Nephron (organoid): ENCODE measurements at regions not wholly inside any gene's neighbourhood (a gene's known extent, or its start where the extent isn't known, plus 50 kb on each side); places are given as distances from the start of the nearest gene placed in this dataset.
A peak's percentile ranks its signal among the peaks of the same experiment; 100 is the strongest.
"Not testable (repeated sequence)": the region's sequence is repeated elsewhere in the genome, so short reads cannot be mapped to it uniquely, and the experiment has no call there.

Experiments used
- H3K27ac Mint-ChIP-seq, 3 experiments: 2 replicates each; pipeline ENCODE4 v1.8.0; 2020; ENCODE audit warnings: mixed read lengths in 3 of 3, mild to moderate bottlenecking in 2 of 3, moderate library complexity in 1 of 3
- H3K27me3 Mint-ChIP-seq: 2 replicates; pipeline ENCODE4 v1.8.0; 2021; ENCODE audit warnings: low read depth, mild to moderate bottlenecking, moderate library complexity, mixed read lengths
- H3K36me3 Mint-ChIP-seq: 2 replicates; pipeline ENCODE4 v1.8.0; 2020; ENCODE audit warnings: low read depth, mixed read lengths
- H3K4me1 Mint-ChIP-seq: 2 replicates; pipeline ENCODE4 v1.8.0; 2020; ENCODE audit warnings: mixed read lengths
- H3K4me3 Mint-ChIP-seq, 3 experiments: 2 replicates each; pipeline ENCODE4 v1.8.0; 2020; ENCODE audit warnings: mild to moderate bottlenecking in 3 of 3, mixed read lengths in 3 of 3, moderate library complexity in 2 of 3
- H3K9me3 Mint-ChIP-seq: 2 replicates; pipeline ENCODE4 v1.8.0; 2020; ENCODE audit warnings: mixed read lengths
- TF ChIP-seq, protein P1 (sequence below), 3 experiments: fragments of 200-600 bp; sonication (generic); IDR thresholded peaks; one replicate each; pipeline ENCODE4 v1.5.0; 2021; ENCODE audit warnings: antibody characterized with exemption in 3 of 3; ENCODE audit not compliant: unreplicated experiment in 3 of 3

DNA sequence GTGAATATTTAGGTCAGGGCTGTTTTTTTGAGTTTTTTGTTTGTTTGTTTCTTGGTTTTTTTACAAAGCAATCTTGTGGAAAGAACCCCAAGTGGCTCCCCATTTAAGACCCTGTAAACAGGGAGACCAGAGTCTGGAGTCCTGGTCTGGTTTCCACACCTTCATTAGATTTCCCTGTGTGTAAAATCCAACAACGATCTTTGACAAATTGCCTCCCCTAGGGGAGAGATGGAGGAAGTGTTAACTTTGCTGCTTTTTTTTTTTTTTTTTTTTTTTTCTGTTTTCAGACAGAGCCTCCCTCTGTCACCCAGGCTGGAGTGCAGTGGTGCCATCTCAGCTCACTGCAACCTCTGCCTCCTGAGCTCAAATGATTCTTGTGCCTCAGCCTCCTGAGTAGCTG, 77.4 kb downstream of the ART5 start:
- H3K27ac Mint-ChIP-seq, H3K36me3 Mint-ChIP-seq, H3K4me3 Mint-ChIP-seq, H3K9me3 Mint-ChIP-seq, H3K4me1 Mint-ChIP-seq: not testable (repeated sequence)
- TF ChIP-seq, protein P1, sequence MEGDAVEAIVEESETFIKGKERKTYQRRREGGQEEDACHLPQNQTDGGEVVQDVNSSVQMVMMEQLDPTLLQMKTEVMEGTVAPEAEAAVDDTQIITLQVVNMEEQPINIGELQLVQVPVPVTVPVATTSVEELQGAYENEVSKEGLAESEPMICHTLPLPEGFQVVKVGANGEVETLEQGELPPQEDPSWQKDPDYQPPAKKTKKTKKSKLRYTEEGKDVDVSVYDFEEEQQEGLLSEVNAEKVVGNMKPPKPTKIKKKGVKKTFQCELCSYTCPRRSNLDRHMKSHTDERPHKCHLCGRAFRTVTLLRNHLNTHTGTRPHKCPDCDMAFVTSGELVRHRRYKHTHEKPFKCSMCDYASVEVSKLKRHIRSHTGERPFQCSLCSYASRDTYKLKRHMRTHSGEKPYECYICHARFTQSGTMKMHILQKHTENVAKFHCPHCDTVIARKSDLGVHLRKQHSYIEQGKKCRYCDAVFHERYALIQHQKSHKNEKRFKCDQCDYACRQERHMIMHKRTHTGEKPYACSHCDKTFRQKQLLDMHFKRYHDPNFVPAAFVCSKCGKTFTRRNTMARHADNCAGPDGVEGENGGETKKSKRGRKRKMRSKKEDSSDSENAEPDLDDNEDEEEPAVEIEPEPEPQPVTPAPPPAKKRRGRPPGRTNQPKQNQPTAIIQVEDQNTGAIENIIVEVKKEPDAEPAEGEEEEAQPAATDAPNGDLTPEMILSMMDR (IDR thresholded peaks at IDR 0.05; ENCODE audit: unreplicated experiment in 3 of 3) = peak; percentile 24 to 45 (median 30)
- H3K27me3 Mint-ChIP-seq = peaks cover 18% of the 10 kb centered on the region

DNA sequence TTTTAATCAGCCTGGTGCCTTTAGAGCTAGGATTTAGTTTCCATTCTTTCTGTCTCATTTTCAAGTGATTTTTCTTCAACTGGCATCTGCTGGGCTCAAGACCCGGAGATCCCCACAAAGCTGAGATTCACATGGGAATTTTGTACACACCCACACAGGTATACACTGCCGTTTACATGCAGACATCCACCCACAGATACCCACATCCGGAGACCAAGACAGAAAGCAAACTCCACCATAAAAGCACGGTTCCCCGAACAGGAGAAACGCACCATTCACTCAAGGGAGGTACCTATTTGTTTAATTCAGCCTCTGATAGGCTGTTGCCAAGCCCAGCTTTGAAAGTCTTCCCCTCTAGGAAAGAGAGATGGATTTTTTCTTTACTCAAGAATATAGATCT, 87.2 kb downstream of the ART5 start:
- H3K36me3 Mint-ChIP-seq, H3K4me3 Mint-ChIP-seq, H3K27ac Mint-ChIP-seq, H3K4me1 Mint-ChIP-seq: not testable (repeated sequence)
- Mint-ChIP-seq H3K9me3 (peaks cover 15% of the 10 kb centered on the region), H3K27me3 (peaks cover 14% of the 10 kb centered on the region)

DNA sequence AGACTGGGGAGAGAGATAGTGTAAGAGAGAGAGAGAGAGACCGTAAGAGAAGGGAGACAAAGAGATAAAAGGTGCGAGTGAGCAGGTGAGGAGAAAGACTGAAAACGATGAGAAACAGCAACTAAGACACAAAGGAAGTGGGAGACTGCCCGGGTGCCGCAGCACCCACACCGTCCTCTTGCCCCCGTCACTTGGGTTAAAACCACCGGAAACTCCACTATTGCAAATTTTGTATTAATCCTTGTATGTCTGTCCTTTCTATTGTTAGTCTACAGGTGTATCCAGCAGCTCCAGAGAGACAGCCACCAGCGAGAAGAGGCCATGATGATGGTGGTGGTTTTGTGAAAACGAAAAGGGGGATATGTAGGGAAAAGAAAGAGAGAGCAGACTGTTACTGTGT, 96.8 kb downstream of the ART5 start:
- H3K36me3 Mint-ChIP-seq, H3K9me3 Mint-ChIP-seq, H3K4me3 Mint-ChIP-seq, H3K27ac Mint-ChIP-seq, H3K4me1 Mint-ChIP-seq: not testable (repeated sequence)
- H3K27me3 Mint-ChIP-seq = peaks cover 21% of the 10 kb centered on the region

DNA sequence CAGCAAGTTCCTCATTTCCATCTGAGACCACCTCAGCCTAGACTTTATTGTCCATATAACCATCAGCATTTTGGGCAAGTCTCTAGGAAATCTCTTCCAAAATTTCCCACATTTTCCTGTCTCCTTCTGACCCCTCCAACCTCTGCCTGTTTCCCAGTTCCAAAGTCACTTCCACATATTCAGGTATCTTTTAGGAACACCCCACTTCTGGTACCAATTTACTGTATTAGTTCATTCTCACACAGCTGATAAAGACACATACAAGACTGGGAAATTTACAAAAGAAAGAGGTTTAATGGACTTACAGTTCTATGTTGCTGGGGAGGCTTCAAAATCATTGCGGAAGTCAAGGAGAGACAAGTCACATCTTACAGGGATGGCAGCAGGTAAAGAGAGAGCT, 103.6 kb downstream of the ART5 start:
- H3K9me3 Mint-ChIP-seq = peaks cover 32% of the 10 kb centered on the region
- H3K4me3 Mint-ChIP-seq, H3K27ac Mint-ChIP-seq, H3K4me1 Mint-ChIP-seq, H3K36me3 Mint-ChIP-seq: not testable (repeated sequence)
- peaks cover 12% of the 10 kb centered on the region for H3K27me3 Mint-ChIP-seq

DNA sequence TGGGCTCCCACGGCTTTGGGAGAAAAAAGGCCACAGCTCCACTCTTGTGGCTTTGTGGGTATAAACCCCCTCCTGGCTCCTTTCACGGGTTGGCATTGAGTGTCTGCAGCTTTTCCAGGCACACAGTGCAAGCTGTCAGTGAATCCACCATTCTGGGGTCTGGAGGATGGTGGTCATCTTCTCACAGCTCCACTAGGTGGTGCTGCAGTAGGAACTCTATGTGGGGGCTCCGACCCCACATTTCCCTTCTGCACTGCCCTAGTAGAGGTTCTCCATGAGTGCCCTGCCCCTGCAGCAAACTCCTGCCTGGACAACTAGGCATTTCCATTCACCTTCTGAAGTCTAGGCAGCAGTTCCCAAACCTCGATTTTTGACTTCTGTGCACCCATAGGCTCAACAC, 104.5 kb downstream of the ART5 start:
- not testable (repeated sequence) for H3K4me1 Mint-ChIP-seq, H3K36me3 Mint-ChIP-seq, H3K27me3 Mint-ChIP-seq, H3K4me3 Mint-ChIP-seq, H3K27ac Mint-ChIP-seq
- H3K9me3 Mint-ChIP-seq = peaks cover 29% of the 10 kb centered on the region

DNA sequence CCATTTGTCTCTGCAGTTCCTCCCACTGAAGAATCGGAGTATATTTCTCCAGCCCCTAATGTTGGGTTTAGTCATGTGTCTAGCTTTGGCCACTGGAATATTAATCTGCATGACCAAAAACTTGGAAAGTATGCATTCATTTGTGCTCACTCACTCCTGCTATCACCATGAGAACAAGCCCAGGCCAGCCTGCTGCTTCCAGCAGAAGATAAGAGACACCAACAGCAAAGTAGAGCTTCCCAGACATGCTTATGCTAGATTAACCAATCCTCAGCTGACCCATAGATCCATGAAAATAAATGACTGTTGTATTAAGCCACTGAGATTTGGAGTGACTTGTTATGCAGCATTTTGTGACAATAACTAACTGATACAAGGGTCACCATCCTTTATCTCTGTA, 108.8 kb downstream of the ART5 start:
- H3K27me3 Mint-ChIP-seq, H3K4me1 Mint-ChIP-seq, H3K27ac Mint-ChIP-seq: not testable (repeated sequence)

DNA sequence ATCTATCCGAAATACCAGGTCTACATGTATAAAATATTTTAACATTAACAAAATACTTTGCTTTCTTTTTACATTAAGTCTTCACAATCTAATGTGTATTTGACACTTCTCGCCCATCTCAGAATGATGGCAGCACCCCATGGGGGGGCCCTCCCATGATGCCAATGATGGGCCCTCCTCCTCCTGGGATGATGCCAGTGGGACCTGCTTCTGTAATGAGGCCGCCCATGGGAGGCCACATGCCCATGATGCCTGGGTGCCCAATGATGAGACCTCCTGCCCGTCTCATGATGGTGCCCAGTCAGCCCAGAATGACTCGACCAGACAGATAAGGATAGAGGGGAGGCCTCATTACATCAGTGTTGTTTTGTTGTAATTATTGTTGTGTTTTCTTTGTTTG, 110.5 kb downstream of the ART5 start:
- H3K27ac Mint-ChIP-seq, H3K36me3 Mint-ChIP-seq, H3K4me3 Mint-ChIP-seq, H3K27me3 Mint-ChIP-seq, H3K9me3 Mint-ChIP-seq, H3K4me1 Mint-ChIP-seq: not testable (repeated sequence)

More for the DNA sequence above, 108.8 kb downstream of the ART5 start:
- H3K4me3 Mint-ChIP-seq, H3K36me3 Mint-ChIP-seq: not testable (repeated sequence)
- peaks cover 14% of the 10 kb centered on the region for H3K9me3 Mint-ChIP-seq

DNA sequence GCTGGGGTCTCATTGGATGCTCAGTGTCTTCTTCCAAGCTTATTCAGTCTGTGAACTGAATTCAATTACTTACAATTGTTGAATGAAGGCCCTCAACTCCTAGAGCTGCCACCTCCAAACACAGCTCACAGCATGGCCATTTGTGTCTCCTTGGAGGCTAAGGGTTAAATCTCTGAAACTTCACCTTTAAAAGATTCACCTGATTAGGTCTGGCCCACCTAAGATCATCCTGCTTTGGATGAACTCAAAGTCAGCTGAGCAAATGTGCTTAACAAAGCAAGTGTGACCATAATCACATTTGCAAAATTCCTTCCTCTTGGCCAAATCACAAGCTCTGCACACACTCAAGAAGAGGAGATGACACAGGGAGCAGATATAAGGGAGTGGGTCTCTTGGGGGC, 118.2 kb downstream of the ART5 start:
- not testable (repeated sequence) for H3K27ac Mint-ChIP-seq, H3K27me3 Mint-ChIP-seq, H3K4me3 Mint-ChIP-seq, H3K36me3 Mint-ChIP-seq, H3K4me1 Mint-ChIP-seq
- H3K9me3 Mint-ChIP-seq = peaks cover 24% of the 10 kb centered on the region

DNA sequence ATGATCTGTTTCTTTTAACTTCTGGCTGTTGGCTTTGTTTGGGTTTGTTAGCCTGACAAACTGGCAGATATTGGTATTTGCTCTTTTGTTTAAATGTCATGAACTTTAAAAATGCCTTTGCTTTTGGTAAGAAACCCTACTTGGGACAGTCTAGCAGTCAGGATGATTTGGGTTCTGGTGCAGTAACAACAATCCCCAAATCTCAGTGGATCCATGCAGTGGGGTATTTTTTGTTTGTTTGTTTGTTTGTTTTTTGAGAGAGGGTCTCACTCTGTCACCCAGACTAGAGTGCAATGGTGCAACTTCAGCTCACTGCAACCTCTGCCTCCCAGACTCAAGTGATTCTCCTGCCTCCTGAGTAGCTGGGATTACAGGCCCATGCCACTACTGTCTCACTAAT, 120.9 kb downstream of the ART5 start:
- not testable (repeated sequence) for H3K27me3 Mint-ChIP-seq, H3K36me3 Mint-ChIP-seq, H3K4me3 Mint-ChIP-seq, H3K4me1 Mint-ChIP-seq, H3K27ac Mint-ChIP-seq
- peaks cover 28% of the 10 kb centered on the region for H3K9me3 Mint-ChIP-seq

DNA sequence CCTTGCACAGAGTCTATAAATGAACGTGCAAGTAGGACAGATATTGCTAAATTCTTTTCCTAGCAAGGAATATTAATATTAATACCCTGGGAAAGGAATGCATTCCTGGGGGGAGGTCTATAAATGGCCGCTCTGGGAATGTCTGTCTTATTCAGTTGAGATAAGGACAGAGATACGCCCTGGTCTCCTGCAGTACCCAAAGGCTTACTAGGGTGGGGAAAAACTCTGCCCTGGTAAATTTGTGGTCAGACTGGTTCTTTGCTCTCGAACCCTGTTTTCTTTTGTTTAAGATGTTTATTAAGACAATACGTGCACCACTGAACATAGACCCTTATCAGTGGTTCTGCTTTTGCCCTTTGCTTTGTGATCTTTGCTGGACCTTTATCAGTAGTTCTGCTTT, 122.0 kb downstream of the ART5 start:
- not testable (repeated sequence) for H3K4me1 Mint-ChIP-seq, H3K27me3 Mint-ChIP-seq, H3K36me3 Mint-ChIP-seq, H3K27ac Mint-ChIP-seq, H3K4me3 Mint-ChIP-seq
- H3K9me3 Mint-ChIP-seq = peaks cover 28% of the 10 kb centered on the region

DNA sequence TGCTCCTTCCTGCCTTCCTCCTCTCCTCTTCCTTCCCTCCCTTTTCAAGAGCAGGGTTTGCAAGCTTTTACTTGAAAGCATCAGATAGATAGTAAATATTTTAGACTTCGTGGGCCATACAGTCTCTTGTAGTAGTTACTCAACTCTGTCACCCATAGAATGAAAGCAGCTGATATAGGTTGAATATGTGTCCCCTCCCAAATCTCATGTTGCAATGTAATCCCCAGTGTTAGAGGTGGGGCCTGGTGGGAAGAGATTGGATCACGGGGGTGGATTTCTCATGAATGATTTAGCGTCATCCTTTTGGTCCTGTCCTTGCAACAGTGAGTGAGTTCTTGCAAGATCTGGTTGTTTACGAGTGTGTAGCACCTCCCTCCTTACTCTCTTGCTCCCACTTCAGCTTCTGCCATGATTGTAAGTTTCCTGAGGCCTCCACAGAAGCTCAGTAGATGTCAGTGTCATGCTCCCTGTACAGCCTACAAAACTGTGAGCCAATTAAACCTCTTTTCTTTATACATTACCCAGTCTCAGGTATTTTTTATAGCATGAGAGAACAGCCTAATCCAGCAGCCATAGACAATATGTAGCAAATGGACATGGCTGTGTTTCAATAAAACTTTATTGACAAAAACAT, 124.7 kb downstream of the ART5 start:
- H3K27me3 Mint-ChIP-seq, H3K36me3 Mint-ChIP-seq, H3K4me3 Mint-ChIP-seq, H3K27ac Mint-ChIP-seq: not testable (repeated sequence)
- H3K4me1 Mint-ChIP-seq = peaks cover 17% of the 10 kb centered on the region
- H3K9me3 Mint-ChIP-seq = peaks cover 17% of the 10 kb centered on the region

DNA sequence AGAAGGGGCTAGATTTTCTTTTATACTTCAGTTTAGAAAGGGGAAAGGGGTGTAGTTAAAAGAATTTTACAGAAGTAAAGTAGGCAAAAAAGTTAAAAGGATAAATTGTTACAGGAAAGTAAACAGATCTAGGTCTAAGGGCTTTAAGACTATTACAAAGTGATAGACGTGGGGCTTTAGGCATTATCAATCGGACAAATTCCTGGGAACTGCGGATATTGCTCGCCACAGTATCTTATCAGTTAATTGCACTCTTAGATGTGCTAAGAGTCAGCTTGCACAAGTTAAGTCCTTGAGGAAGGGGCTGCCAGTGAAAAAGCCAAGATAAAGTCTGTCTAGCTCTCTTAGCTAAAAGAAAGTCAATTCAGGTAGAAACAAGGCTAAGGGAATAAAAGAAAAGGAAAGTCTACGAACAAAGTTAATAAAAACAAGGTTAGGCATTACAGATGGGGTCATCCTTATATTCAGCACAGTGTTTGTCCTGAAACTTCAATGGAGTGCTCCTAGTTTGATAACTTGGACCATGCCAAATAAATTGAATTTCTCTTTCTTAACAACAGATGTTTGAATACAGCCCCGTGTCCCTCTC, 125.4 kb downstream of the ART5 start:
- H3K4me3 Mint-ChIP-seq, H3K27me3 Mint-ChIP-seq, H3K36me3 Mint-ChIP-seq, H3K27ac Mint-ChIP-seq: not testable (repeated sequence)
- peaks cover 17% of the 10 kb centered on the region for H3K9me3 Mint-ChIP-seq
- peaks cover 23% of the 10 kb centered on the region for H3K4me1 Mint-ChIP-seq

DNA sequence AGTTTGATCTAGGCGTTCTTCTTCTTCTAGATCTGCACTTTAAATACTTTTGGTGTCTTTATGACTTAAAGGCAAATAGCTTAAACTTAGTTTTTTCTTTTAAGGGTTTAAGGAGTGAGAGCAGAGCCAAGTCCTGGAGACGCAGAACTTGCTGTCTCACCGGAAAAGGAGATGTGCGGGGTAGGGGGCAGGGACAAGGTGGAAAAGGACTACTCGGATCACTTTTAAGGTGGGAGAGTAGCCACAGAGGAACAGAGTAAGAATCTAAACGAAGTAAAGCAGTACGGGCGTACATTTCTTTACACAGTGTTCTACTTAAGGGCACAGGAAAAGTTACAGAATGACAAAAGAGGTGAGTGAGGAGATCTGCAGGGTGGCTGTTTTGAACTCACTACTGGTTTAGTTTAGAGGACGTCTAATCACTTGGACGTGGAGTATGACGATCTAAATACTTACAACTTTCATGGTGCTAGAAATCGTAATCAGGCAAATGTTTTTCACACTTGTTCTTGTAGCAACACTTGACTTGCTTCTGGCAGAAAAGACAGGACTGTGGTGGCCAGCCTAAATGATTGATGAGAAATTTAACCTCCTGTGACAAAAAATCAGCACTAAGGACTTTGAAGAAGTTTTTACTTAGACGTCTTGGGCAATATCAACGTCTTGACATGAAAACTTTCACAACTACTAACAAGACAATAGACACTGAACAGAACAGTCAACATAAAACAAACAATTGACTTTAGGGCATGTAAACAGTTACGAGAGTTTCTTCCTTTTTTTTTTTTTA, 127.0 kb downstream of the ART5 start:
- Mint-ChIP-seq H3K4me1 (peaks cover 31% of the 10 kb centered on the region), H3K9me3 (peaks cover 10% of the 10 kb centered on the region), H3K27ac (peak overlapping the region in 1 of 3 experiments; percentile 77)
- not testable (repeated sequence) for H3K36me3 Mint-ChIP-seq, H3K27me3 Mint-ChIP-seq, H3K4me3 Mint-ChIP-seq

DNA sequence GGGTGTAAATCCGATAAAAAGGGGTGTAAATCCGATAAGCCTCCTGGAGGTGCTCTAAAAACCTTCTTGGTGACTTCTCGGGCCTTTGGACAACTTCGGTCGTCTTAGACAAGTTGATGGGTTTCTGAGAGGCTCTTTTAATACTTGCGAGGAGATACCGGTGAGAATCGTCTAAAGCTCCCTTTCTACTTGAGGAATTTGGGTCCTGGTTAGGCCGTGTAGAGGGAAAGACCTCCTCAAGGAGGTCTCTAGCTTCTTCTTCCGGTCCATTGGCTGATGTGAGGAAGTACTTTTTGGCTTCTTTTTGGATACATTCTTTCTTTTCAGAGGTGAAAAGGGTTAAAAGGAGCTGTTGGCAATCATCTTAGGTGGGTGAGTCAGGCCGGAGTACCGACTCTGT, 128.5 kb downstream of the ART5 start:
- not testable (repeated sequence) for H3K9me3 Mint-ChIP-seq

More for the DNA sequence above, 128.5 kb downstream of the ART5 start:
- H3K4me3 Mint-ChIP-seq, H3K27me3 Mint-ChIP-seq, H3K36me3 Mint-ChIP-seq: not testable (repeated sequence)
- Mint-ChIP-seq H3K27ac (peak overlapping the region in 1 of 3 experiments; percentile 68), H3K4me1 (peaks cover 31% of the 10 kb centered on the region)
